HG03039 (cell line): ENCODE measurements at regions not wholly inside any gene's neighbourhood (a gene's known extent, or its start where the extent isn't known, plus 50 kb on each side); places are given as distances from the start of the nearest gene placed in this dataset.

ENCODE experiments used
- ATAC-seq: cut with Tn5 transposase; IDR thresholded peaks from one replicate; pipeline ENCODE4 v1.9.1; 2021; ENCODE audit warnings: mild to moderate bottlenecking, moderate library complexity; ENCODE audit not compliant: unreplicated experiment

- no peak for ATAC-seq
These were observed 224.1 kb downstream of the BCAT1 start for GRCh38 chr12:24724814-24725213.

- no peak for ATAC-seq
These were observed 225.1 kb downstream of the BCAT1 start for GRCh38 chr12:24723759-24724158.

GRCh38 chr12:24721191-24721590, 227.7 kb downstream of the BCAT1 start:
- ATAC-seq: no peak

GRCh38 chr12:24719293-24719721, 229.6 kb downstream of the BCAT1 start:
- ATAC-seq: peak; percentile 97

- ATAC-seq: no peak
These were observed 230.3 kb downstream of the BCAT1 start for GRCh38 chr12:24718617-24719016.

GRCh38 chr12:24714237-24714636, 234.7 kb downstream of the BCAT1 start:
- no peak for ATAC-seq

- no peak for ATAC-seq
These were observed 237.6 kb downstream of the BCAT1 start for GRCh38 chr12:24711056-24712008.

GRCh38 chr12:24709216-24709615, 239.7 kb downstream of the BCAT1 start:
- ATAC-seq: no peak

- no peak for ATAC-seq
These were observed 240.2 kb downstream of the BCAT1 start for GRCh38 chr12:24708718-24709117.

GRCh38 chr12:24708043-24708442, 240.9 kb downstream of the BCAT1 start:
- no peak for ATAC-seq

- no peak for ATAC-seq
These were observed 241.6 kb downstream of the BCAT1 start for GRCh38 chr12:24707334-24707733.

GRCh38 chr12:24705741-24706358, 243.1 kb downstream of the BCAT1 start:
- peak; percentile 98 for ATAC-seq

GRCh38 chr12:24705216-24705615, 243.7 kb downstream of the BCAT1 start:
- ATAC-seq: peak; percentile 4

GRCh38 chr12:24701343-24701742, 247.6 kb downstream of the BCAT1 start:
- no peak for ATAC-seq

- no peak for ATAC-seq
These were observed 249.9 kb downstream of the BCAT1 start for GRCh38 chr12:24698972-24699371.

GRCh38 chr12:24697769-24698168, 251.1 kb downstream of the BCAT1 start:
- ATAC-seq: no peak

GRCh38 chr12:24697295-24697694, 251.6 kb downstream of the BCAT1 start:
- no peak for ATAC-seq

- no peak for ATAC-seq
These were observed 252.1 kb downstream of the BCAT1 start for GRCh38 chr12:24696800-24697199.

GRCh38 chr12:24695657-24696329, 253.1 kb downstream of the BCAT1 start:
- ATAC-seq: no peak

- no peak for ATAC-seq
These were observed 253.8 kb downstream of the BCAT1 start for GRCh38 chr12:24695103-24695502.

GRCh38 chr12:24688601-24689000, 260.3 kb downstream of the BCAT1 start:
- ATAC-seq: no peak

- ATAC-seq: no peak
These were observed 267.3 kb downstream of the BCAT1 start for GRCh38 chr12:24681570-24681969.
